H1 (cell line): ENCODE measurements at regions not wholly inside any gene's neighbourhood (a gene's known extent, or its start where the extent isn't known, plus 50 kb on each side); places are given as distances from the start of the nearest gene placed in this dataset.

Experiments
- CTCF ChIA-PET: fragments of 300-600 bp; sonication (Branson Sonifier 250); formaldehyde crosslinking; loops from one replicate; lab custom pipeline; 2021; ENCODE audit not compliant: partially characterized antibody; lab: Charles Lee
- POLR2A ChIA-PET: fragments of 300-600 bp; sonication (Branson Sonifier 250); formaldehyde crosslinking; loops from one replicate; lab custom pipeline; 2021; ENCODE audit warnings: inconsistent platforms; ENCODE audit not compliant: partially characterized antibody; lab: Charles Lee
- DNase-seq, 2 experiments: peaks; one replicate each; pipeline versions ENCODE4 v3.0.0 to v3.0.0-alpha.2; 2010 to 2022; ENCODE audit warnings: low spot score in 2 of 2, low read depth in 1 of 2, mixed read lengths in 1 of 2
- FAIRE-seq: peaks from 2 replicates; lab custom pipeline; 2011; peaks lifted over from hg19 to GRCh38; lab: Jason Lieb, UNC
- H2AFZ ChIP-seq: 2 replicates; pipeline ENCODE4 v1.8.1; 2012; ENCODE audit warnings: low read length, inconsistent platforms
- H2AK5ac ChIP-seq: 2 replicates; pipeline ENCODE4 v1.6.1; 2013; ENCODE audit warnings: low read depth, low read length
- H2BK120ac ChIP-seq: replicated peaks from 2 replicates; pipeline ENCODE3; 2013; ENCODE audit warnings: low read depth, low read length, inconsistent platforms
- H2BK12ac ChIP-seq: 2 replicates; pipeline ENCODE4 v1.6.1; 2013; ENCODE audit warnings: low read depth, low read length
- H2BK15ac ChIP-seq: 2 replicates; pipeline ENCODE4 v1.6.1; 2013; ENCODE audit warnings: low read length
- H2BK20ac ChIP-seq: 2 replicates; pipeline ENCODE4 v1.6.1; 2013; ENCODE audit warnings: low read length
- H2BK5ac ChIP-seq: 2 replicates; pipeline ENCODE4 v1.6.1; 2013; ENCODE audit warnings: low read depth, low read length
- H3K14ac ChIP-seq: 2 replicates; pipeline ENCODE4 v1.6.1; 2013; ENCODE audit warnings: inconsistent platforms; ENCODE audit not compliant: insufficient read length
- H3K18ac ChIP-seq: 2 replicates; pipeline ENCODE4 v1.6.1; 2013; ENCODE audit warnings: low read length; ENCODE audit errors: extremely low read depth
- H3K23ac ChIP-seq: 2 replicates; pipeline ENCODE4 v1.6.1; 2013; ENCODE audit warnings: inconsistent platforms; ENCODE audit not compliant: insufficient read length
- H3K23me2 ChIP-seq: 2 replicates; pipeline ENCODE4 v1.6.1; 2013; ENCODE audit warnings: low read depth, low read length
- H3K27ac ChIP-seq: 2 replicates; pipeline ENCODE4 v1.6.1; 2011; ENCODE audit warnings: low read depth, low read length, inconsistent platforms
- H3K27me3 ChIP-seq, 4 experiments: replicated peaks in 1 of 4; 1 replicate in 1 of 4; 2 replicates in 3 of 4; pipeline versions ENCODE4 v1.6.1 to v1.8.1; 2011 to 2013; ENCODE audit warnings: low read length in 3 of 4, mild to moderate bottlenecking in 3 of 4, inconsistent platforms in 2 of 4, mixed read lengths in 2 of 4, moderate library complexity in 1 of 4; ENCODE audit not compliant: control insufficient read depth in 3 of 4, insufficient read depth in 3 of 4; ENCODE audit errors: extremely low read depth in 1 of 4
- H3K36me3 ChIP-seq, 4 experiments: 2 replicates each; pipeline versions ENCODE4 v1.6.1 to v1.8.1; 2011 to 2013; ENCODE audit warnings: mild to moderate bottlenecking in 4 of 4, low read length in 3 of 4, moderate library complexity in 2 of 4, control low read depth in 1 of 4, inconsistent platforms in 1 of 4; ENCODE audit not compliant: insufficient read depth in 4 of 4, control insufficient read depth in 2 of 4
- H3K4ac ChIP-seq: replicated peaks from 2 replicates; pipeline ENCODE3; 2013; ENCODE audit warnings: low read length, low read depth, mixed read lengths, inconsistent platforms; ENCODE audit not compliant: insufficient read length
- H3K4me1 ChIP-seq, 4 experiments: replicated peaks in 1 of 4; 1 replicate in 1 of 4; 2 replicates in 3 of 4; pipeline versions ENCODE4 v1.6.1 to v1.8.1; 2011 to 2013; ENCODE audit warnings: low read length in 3 of 4, inconsistent platforms in 2 of 4, mixed read lengths in 1 of 4; ENCODE audit not compliant: insufficient read depth in 4 of 4, control insufficient read depth in 3 of 4
- H3K4me2 ChIP-seq, 2 experiments: 2 replicates each; pipeline versions ENCODE4 v1.6.1 to v1.8.1; 2011 to 2013; ENCODE audit warnings: low read depth in 2 of 2, low read length in 2 of 2, control low read depth in 1 of 2, inconsistent platforms in 1 of 2, mild to moderate bottlenecking in 1 of 2; ENCODE audit not compliant: insufficient read depth in 1 of 2
- H3K4me3 ChIP-seq, 4 experiments: fragments of 200-600, 300-600 bp in 1 of 4; sonication (generic), shearing (Covaris generic), sonication (Bioruptor Twin) in 1 of 4; 2 replicates each; pipeline versions ENCODE4 v1.5.1 to v1.8.1; 2011 to 2016; ENCODE audit warnings: low read length in 4 of 4, low read depth in 3 of 4, control low read depth in 2 of 4, inconsistent platforms in 2 of 4, mild to moderate bottlenecking in 2 of 4, mixed read lengths in 1 of 4, moderate library complexity in 1 of 4; ENCODE audit not compliant: insufficient read depth in 2 of 4; ENCODE audit errors: extremely low read depth in 1 of 4
- H3K56ac ChIP-seq: replicated peaks from 2 replicates; pipeline ENCODE3; 2013; ENCODE audit warnings: low read depth, mild to moderate bottlenecking, mixed read lengths, low read length, inconsistent platforms; ENCODE audit not compliant: insufficient read length
- H3K79me1 ChIP-seq: 2 replicates; pipeline ENCODE4 v1.6.1; 2013; ENCODE audit warnings: low read depth, low read length, control low read depth
- H3K79me2 ChIP-seq, 2 experiments: 2 replicates each; pipeline versions ENCODE4 v1.6.1 to v1.8.1; 2012 to 2013; ENCODE audit warnings: low read length in 2 of 2, mild to moderate bottlenecking in 2 of 2, inconsistent platforms in 1 of 2; ENCODE audit not compliant: insufficient read depth in 2 of 2, control insufficient read depth in 1 of 2
- H3K9ac ChIP-seq, 4 experiments: replicated peaks in 1 of 4; 1 replicate in 1 of 4; 2 replicates in 3 of 4; pipeline versions ENCODE4 v1.6.1 to v1.8.1; 2011 to 2013; ENCODE audit warnings: low read depth in 3 of 4, low read length in 3 of 4, control low read depth in 2 of 4, mild to moderate bottlenecking in 2 of 4, moderate library complexity in 2 of 4, inconsistent platforms in 1 of 4; ENCODE audit errors: extremely low read depth in 1 of 4
- H3K9me3 ChIP-seq, 2 experiments: 2 replicates each; pipeline versions ENCODE4 v1.6.1 to v1.8.1; 2012 to 2013; ENCODE audit warnings: mild to moderate bottlenecking in 2 of 2, moderate library complexity in 2 of 2, control low read depth in 1 of 2, inconsistent platforms in 1 of 2, low read depth in 1 of 2, low read length in 1 of 2, mixed read lengths in 1 of 2; ENCODE audit not compliant: insufficient read depth in 2 of 2
- H4K20me1 ChIP-seq, 2 experiments: replicated peaks in 1 of 2; 2 replicates each; pipeline versions ENCODE3 to v1.8.1; 2011 to 2013; ENCODE audit warnings: inconsistent platforms in 2 of 2, low read length in 2 of 2, mild to moderate bottlenecking in 1 of 2; ENCODE audit not compliant: insufficient read depth in 2 of 2, control insufficient read depth in 1 of 2
- H4K5ac ChIP-seq: 2 replicates; pipeline ENCODE4 v1.6.1; 2013; ENCODE audit warnings: low read length, low read depth, mixed read lengths, inconsistent platforms; ENCODE audit not compliant: insufficient read length
- H4K8ac ChIP-seq: 2 replicates; pipeline ENCODE4 v1.8.0; 2013; ENCODE audit warnings: mild to moderate bottlenecking, moderate library complexity, low read length, inconsistent platforms; ENCODE audit not compliant: insufficient read depth; ENCODE audit errors: extremely low read depth
- H4K91ac ChIP-seq: replicated peaks from 2 replicates; pipeline ENCODE3; 2013; ENCODE audit warnings: low read length, mixed read lengths, inconsistent platforms; ENCODE audit not compliant: insufficient read length
- ASH2L ChIP-seq: fragments of 200-600, 300-600 bp; sonication (generic); IDR thresholded peaks from one replicate; pipeline ENCODE4 v1.7.1; 2017; ENCODE audit warnings: low read length
- ATF3 ChIP-seq: IDR thresholded peaks from 2 replicates; pipeline ENCODE4 v1.6.1; 2011; ENCODE audit warnings: low read depth, mild to moderate bottlenecking, low read length; ENCODE audit not compliant: insufficient read depth
- CBX8 ChIP-seq: fragments of 300-800, 300-1000 bp; sonication (generic); IDR thresholded peaks from 2 replicates; pipeline ENCODE4 v1.7.1; 2016; ENCODE audit warnings: low read depth, low read length, borderline replicate concordance
- CEBPB ChIP-seq: IDR thresholded peaks from 2 replicates; pipeline ENCODE4 v1.6.1; 2012; ENCODE audit warnings: low read depth, low read length
- CREB1 ChIP-seq: IDR thresholded peaks from 2 replicates; pipeline ENCODE4 v1.6.1; 2012; ENCODE audit warnings: inconsistent platforms
- KDM1A ChIP-seq: fragments of 200-600, 300-600 bp; sonication (generic); IDR thresholded peaks from 2 replicates; pipeline ENCODE4 v1.7.1; 2016; ENCODE audit warnings: mild to moderate bottlenecking, low read length, borderline replicate concordance
- PHF8 ChIP-seq: fragments of 200-600 bp; sonication (generic); conservative IDR thresholded peaks from 2 replicates; pipeline ENCODE4 v1.7.1; 2012; ENCODE audit warnings: low read depth, mild to moderate bottlenecking, inconsistent platforms, low read length, moderate library complexity
- POLR2AphosphoS5 ChIP-seq: IDR thresholded peaks from 2 replicates; pipeline ENCODE4 v1.6.1; 2011; ENCODE audit warnings: low read depth, low read length
- RAD21 ChIP-seq, 2 experiments: IDR thresholded peaks in 1 of 2; conservative IDR thresholded peaks in 1 of 2; 2 replicates each; pipeline ENCODE4 v1.6.1; 2011; ENCODE audit warnings: low read depth in 2 of 2, low read length in 2 of 2, improper control_type of control experiment in 1 of 2, inconsistent platforms in 1 of 2, mild to moderate bottlenecking in 1 of 2, moderate library complexity in 1 of 2
- TAF7 ChIP-seq: optimal IDR thresholded peaks from 2 replicates; pipeline ENCODE3; 2011; ENCODE audit warnings: low read depth, mild to moderate bottlenecking, inconsistent platforms, low read length, moderate library complexity, borderline replicate concordance
- WGBS, 2 experiments: shearing (Covaris generic) in 1 of 2; methylation state at CpG; one replicate each; pipeline versions ENCODE4 v1.1.6 to v1.1.7; 2013 to 2015; ENCODE audit warnings: low lambda C conversion rate in 2 of 2, mixed read lengths in 2 of 2, inconsistent platforms in 1 of 2, low coverage in 1 of 2, missing lambda C conversion rate in 1 of 2; ENCODE audit not compliant: insufficient replicate concordance in 2 of 2, insufficient coverage in 1 of 2, insufficient read length in 1 of 2; ENCODE audit errors: extremely low coverage in 1 of 2, missing lambda C conversion rate in 1 of 2; 5-methylcytosine and 5-hydroxymethylcytosine counted together

GRCh38 chr3:176628101-176628639, 569.1 kb downstream of the TBL1XR1 start:
- no peaks in the 10 kb centered on the region for H3K79me1 ChIP-seq
- H3K4me2 ChIP-seq: no peak overlapping the region
- FAIRE-seq: no peak
- no peak overlapping the region for H2AFZ ChIP-seq
- no peaks in the 10 kb centered on the region for H4K20me1 ChIP-seq
- POLR2A ChIA-PET: no interaction called here
- H2BK12ac ChIP-seq: no peak overlapping the region
- DNase-seq: no peak
- H2BK5ac ChIP-seq: no peak overlapping the region
- H3K23ac ChIP-seq: no peak overlapping the region
- no peaks in the 10 kb centered on the region for H3K79me2 ChIP-seq
- 91% methylated on average over 2 of the region's 2 CpGs; no CpG with 5 or more reads in 1 of the 2 experiments for WGBS, 2 experiments
- H3K9ac ChIP-seq: no peak overlapping the region
- H3K27me3 ChIP-seq: no peaks in the 10 kb centered on the region
- no peak overlapping the region for H2AK5ac ChIP-seq
- H3K36me3 ChIP-seq: no peaks in the 10 kb centered on the region
- no peak overlapping the region for H2BK120ac ChIP-seq
- no peak overlapping the region for H3K27ac ChIP-seq
- no peaks in the 10 kb centered on the region for H3K9me3 ChIP-seq
- TF ChIP-seq CREB1 (no peak), CBX8 (no peak), ASH2L (no peak), PHF8 (no peak), CEBPB (no peak), RAD21 (IDR thresholded peaks at IDR 0.05 in 1 of 2, conservative IDR thresholded peaks at IDR 0.05 in 1 of 2; ENCODE audit: low read depth in 2 of 2, low read length in 2 of 2) (no peak), POLR2AphosphoS5 (no peak), ATF3 (no peak), TAF7 (no peak), KDM1A (no peak)
- TF ChIP-seq, all 59 proteins: peak for 0
- Histone ChIP-seq H3K4me1 (no peaks in the 10 kb centered on the region; a peak in 1 of 7 replicates), H3K18ac (no peak overlapping the region), H4K5ac (no peak overlapping the region), H3K14ac (no peak overlapping the region), H3K4ac (no peak overlapping the region), H4K8ac (no peak overlapping the region), H4K91ac (no peak overlapping the region), H2BK15ac (no peak overlapping the region), H2BK20ac (no peak overlapping the region), H3K4me3 (no peak overlapping the region), H3K56ac (no peak overlapping the region), H3K23me2 (no peaks in the 10 kb centered on the region)
- CTCF ChIA-PET: no interaction called here
